NT2/D1 (cell line): ENCODE measurements at regions not wholly inside any gene's neighbourhood (a gene's known extent, or its start where the extent isn't known, plus 50 kb on each side); places are given as distances from the start of the nearest gene placed in this dataset.

Source experiments
- YY1 ChIP-seq: IDR thresholded peaks from 2 replicates; pipeline ENCODE4 v1.6.1; 2011; ENCODE audit not compliant: insufficient read length, insufficient read depth
- ZNF274 ChIP-seq: IDR thresholded peaks from 2 replicates; pipeline ENCODE4 v1.6.1; 2011; ENCODE audit warnings: mild to moderate bottlenecking, low read depth, low read length

- TF ChIP-seq ZNF274 (no peak), YY1 (no peak)
Measured at GRCh38 chr10:57661206-57661605, 606.5 kb downstream of the IPMK start.
